BJ (cell line): ENCODE measurements at regions not wholly inside any gene's neighbourhood (a gene's known extent, or its start where the extent isn't known, plus 50 kb on each side); places are given as distances from the start of the nearest gene placed in this dataset.

Source experiments
- CTCF ChIA-PET: fragments of 350-600 bp; formaldehyde crosslinking; extraction: SDS; loops from one replicate; lab custom pipeline; 2021; ENCODE audit warnings: antibody characterized with exemption, inconsistent platforms; lab: Yijun Ruan, JAX
- POLR2A ChIA-PET: fragments of 300-600 bp; sonication (Branson Sonifier 250); formaldehyde crosslinking; extraction: SDS; loops from one replicate; lab custom pipeline; 2021; ENCODE audit warnings: antibody characterized with exemption; lab: Charles Lee
- DNase-seq: peaks from one replicate; pipeline ENCODE4 v3.0.0-alpha.2; 2011; ENCODE audit warnings: low read depth
- H3K27me3 ChIP-seq: 2 replicates; pipeline ENCODE4 v1.6.0; 2011; ENCODE audit warnings: low read length; ENCODE audit not compliant: control insufficient read depth, insufficient read depth
- H3K36me3 ChIP-seq: 2 replicates; pipeline ENCODE4 v1.5.1; 2011; ENCODE audit warnings: low read length; ENCODE audit not compliant: control insufficient read depth, insufficient read depth
- H3K4me3 ChIP-seq: 2 replicates; pipeline ENCODE4 v1.5.1; 2011; ENCODE audit warnings: low read depth, mild to moderate bottlenecking, control low read depth, low read length
- TF ChIP-seq, protein P1 (sequence below): IDR thresholded peaks from 2 replicates; pipeline ENCODE4 v1.5.1; 2011; ENCODE audit warnings: low read depth, mild to moderate bottlenecking, control low read depth, inconsistent platforms, low read length, moderate library complexity; ENCODE audit not compliant: insufficient read depth

DNA sequence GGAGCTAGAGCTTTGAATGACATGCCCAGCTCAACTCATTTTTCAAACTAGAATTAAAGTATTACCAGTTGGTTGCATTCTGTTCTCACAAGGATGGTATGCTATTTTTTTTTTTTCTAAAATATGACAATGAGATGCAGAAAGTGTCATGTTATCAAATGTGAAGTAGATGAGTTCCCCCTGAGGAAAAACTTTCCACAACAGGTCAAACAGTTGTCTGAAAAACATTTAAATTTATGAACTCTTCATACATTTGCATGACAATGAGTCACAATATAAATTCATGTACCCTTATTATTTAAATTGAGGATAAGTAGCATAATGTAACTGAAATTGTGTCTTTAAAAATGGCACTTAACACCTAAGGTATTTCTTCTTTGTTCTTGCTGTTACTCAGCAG, 1720.5 kb upstream of the NUDT12 start:
- no peak for DNase-seq
- TF ChIP-seq, protein P1, sequence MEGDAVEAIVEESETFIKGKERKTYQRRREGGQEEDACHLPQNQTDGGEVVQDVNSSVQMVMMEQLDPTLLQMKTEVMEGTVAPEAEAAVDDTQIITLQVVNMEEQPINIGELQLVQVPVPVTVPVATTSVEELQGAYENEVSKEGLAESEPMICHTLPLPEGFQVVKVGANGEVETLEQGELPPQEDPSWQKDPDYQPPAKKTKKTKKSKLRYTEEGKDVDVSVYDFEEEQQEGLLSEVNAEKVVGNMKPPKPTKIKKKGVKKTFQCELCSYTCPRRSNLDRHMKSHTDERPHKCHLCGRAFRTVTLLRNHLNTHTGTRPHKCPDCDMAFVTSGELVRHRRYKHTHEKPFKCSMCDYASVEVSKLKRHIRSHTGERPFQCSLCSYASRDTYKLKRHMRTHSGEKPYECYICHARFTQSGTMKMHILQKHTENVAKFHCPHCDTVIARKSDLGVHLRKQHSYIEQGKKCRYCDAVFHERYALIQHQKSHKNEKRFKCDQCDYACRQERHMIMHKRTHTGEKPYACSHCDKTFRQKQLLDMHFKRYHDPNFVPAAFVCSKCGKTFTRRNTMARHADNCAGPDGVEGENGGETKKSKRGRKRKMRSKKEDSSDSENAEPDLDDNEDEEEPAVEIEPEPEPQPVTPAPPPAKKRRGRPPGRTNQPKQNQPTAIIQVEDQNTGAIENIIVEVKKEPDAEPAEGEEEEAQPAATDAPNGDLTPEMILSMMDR = no peak
- ChIA-PET POLR2A (no interaction called here), CTCF (no interaction called here)
- no peaks in the 10 kb centered on the region for H3K27me3 ChIP-seq
- H3K4me3 ChIP-seq = no peak overlapping the region
- H3K36me3 ChIP-seq = no peaks in the 10 kb centered on the region

DNA sequence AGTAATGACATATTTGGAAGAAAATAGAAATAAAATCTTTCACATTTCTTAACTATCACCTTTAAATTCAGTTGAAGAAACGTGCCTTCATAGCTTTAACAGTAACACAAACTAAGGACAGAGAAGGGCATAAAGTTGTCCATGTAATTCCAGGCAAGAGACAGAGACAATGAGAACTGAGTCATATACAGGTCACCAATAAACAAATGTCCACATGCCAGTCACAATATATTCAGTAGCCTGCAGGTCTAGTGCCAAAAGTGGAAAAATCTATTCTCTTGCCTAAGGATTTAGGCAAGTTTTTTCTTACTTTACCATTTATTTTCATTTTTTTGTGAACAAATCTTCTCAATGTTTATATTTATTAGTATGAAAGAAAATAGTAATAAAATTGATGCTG, 1711.5 kb upstream of the NUDT12 start:
- Histone ChIP-seq H3K27me3 (no peaks in the 10 kb centered on the region), H3K4me3 (no peak overlapping the region), H3K36me3 (no peaks in the 10 kb centered on the region)
- no peak for DNase-seq
- ChIA-PET CTCF (no interaction called here), POLR2A (no interaction called here)
- TF ChIP-seq, protein P1 = no peak

DNA sequence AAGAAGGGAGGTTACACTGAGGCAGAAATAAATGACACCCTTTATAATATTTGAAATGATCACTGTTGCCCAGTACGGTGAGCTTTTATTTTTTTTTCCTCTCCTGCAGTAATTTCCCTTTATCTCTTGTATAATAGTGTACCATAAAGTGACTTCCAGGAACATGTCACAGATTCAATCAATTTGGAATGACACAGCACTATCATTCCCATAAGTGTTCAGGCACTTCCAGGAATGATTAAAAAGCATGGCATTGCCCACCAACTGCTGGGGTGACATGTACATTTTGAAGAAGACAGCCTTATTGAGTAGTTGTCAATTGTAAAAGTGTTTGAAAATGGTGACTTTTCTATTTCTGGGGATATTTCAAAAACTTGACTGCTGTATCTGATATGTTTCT, 1700.9 kb upstream of the NUDT12 start:
- POLR2A ChIA-PET = no interaction called here
- CTCF ChIA-PET = no interaction called here
- Histone ChIP-seq H3K36me3 (no peaks in the 10 kb centered on the region), H3K27me3 (no peaks in the 10 kb centered on the region), H3K4me3 (no peak overlapping the region)
- DNase-seq = no peak
- TF ChIP-seq, protein P1 = no peak

DNA sequence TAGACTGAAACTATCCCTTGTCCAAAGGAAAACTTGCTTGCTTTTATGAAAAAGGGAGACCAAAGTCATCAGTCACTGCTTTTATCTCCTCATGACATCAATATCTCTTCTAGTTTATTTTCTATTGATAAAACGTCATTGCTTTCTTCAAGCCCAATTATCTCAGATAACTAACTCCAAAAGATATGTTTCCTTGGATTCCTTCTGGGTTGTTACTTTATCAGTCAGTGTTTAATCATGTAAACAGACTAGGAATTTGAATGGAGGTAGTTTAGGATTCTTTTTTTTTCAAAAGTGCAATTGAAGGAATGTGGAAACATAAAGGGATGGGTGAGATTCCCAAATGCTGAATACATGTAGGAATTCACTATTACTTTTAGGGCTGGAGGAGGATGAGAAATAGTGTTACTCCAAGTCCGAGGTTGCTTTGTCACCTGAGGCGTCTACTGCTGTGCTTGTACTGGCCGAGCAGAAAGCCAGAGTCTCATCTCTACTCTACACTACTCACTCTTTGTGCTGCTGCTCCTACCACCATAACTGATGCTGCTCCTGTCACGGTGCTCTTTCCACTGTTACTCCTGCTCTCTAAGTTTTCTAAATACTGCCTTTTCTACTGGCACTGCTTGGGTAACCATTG, 1697.1 kb upstream of the NUDT12 start:
- TF ChIP-seq, protein P1 = no peak
- ChIA-PET POLR2A (no interaction called here), CTCF (no interaction called here)
- Histone ChIP-seq H3K4me3 (no peak overlapping the region), H3K27me3 (no peaks in the 10 kb centered on the region), H3K36me3 (no peaks in the 10 kb centered on the region)
- no peak for DNase-seq

DNA sequence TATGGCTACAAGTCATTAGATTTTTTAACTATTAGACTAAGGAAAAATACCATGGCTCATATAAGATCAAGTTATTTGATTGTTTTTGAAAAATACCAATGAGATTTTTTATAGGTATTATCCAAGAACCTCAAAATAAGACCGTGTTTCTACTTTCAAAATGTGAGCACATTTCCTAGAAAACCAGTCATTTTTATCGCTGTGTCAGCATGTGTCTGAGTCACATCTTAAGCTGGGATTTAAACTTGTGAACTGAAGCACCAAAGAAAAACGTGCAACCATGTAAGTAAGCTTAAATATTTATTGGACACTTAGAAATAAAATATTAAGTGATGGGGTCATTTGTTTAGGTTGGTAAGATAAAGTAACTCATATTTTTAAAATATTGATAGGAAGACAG, 1676.0 kb upstream of the NUDT12 start:
- H3K27me3 ChIP-seq = no peaks in the 10 kb centered on the region
- TF ChIP-seq, protein P1 = no peak
- H3K4me3 ChIP-seq = no peak overlapping the region
- no peaks in the 10 kb centered on the region for H3K36me3 ChIP-seq
- ChIA-PET CTCF (no interaction called here), POLR2A (no interaction called here)
- no peak for DNase-seq
